Mucosa of descending colon (tissue), 3 donors: ENCODE measurements at regions not wholly inside any gene's neighbourhood (a gene's known extent, or its start where the extent isn't known, plus 50 kb on each side); places are given as distances from the start of the nearest gene placed in this dataset.
"Not testable (repeated sequence)": the region's sequence is repeated elsewhere in the genome, so short reads cannot be mapped to it uniquely, and the experiment has no call there.

Experiments used
- ATAC-seq: fragments of 200-7000 bp; cut with Tn5 transposase; one replicate; pipeline ENCODE4 v1.9.1; 2020; ENCODE audit warnings: mild to moderate bottlenecking, moderate library complexity
- DNase-seq, 3 donors: peaks; one replicate each; pipeline ENCODE4 v3.0.0-alpha.2; 2020
- H3K36me3 ChIP-seq: fragments of 200-600 bp; one replicate; pipeline ENCODE4 v1.8.0; 2021; ENCODE audit warnings: low read depth, mild to moderate bottlenecking
- H3K4me1 ChIP-seq: fragments of 200-600 bp; one replicate; pipeline ENCODE4 v1.8.0; 2021; ENCODE audit warnings: low read depth, mild to moderate bottlenecking
- H3K4me3 ChIP-seq: fragments of 200-600 bp; one replicate; pipeline ENCODE4 v1.8.0; 2021; ENCODE audit warnings: mild to moderate bottlenecking
- H3K9me3 ChIP-seq: fragments of 200-600 bp; one replicate; pipeline ENCODE4 v1.8.0; 2021; ENCODE audit warnings: mild to moderate bottlenecking
- CTCF ChIP-seq: fragments of 200-600 bp; IDR thresholded peaks from one replicate; pipeline ENCODE4 v1.8.0; 2022; ENCODE audit warnings: antibody characterized with exemption, mild to moderate bottlenecking
- intact Hi-C, 2 donors: fragments of 100-400 bp; cut with DNase I in 1 of 2; cut with micrococcal nuclease in 1 of 2; formaldehyde crosslinking; loops; one replicate each; pipeline versions ENCODE4 v1.11.0 to v1.11.1; 2022; cut with DNase I, micrococcal nuclease
- donor health status: DM: no; HTN: no; CAD: no; lungs with moderate emphysema.
- donor health status: DM: no; HTN: no; CAD: no.
- donor health status: DM: no; HTN: yes; CAD: no.

- no peaks in the 10 kb centered on the region for H3K9me3 ChIP-seq
- no peak overlapping the region for H3K4me3 ChIP-seq
- H3K36me3 ChIP-seq = no peaks in the 10 kb centered on the region
- peaks cover 5% of the 10 kb centered on the region for H3K4me1 ChIP-seq
- TF ChIP-seq CTCF = no peak
- ATAC-seq (no peak), DNase-seq (no peak)
- intact Hi-C loops = no loop called here
These were observed 63.0 kb upstream of the BCL2L14 start for GRCh38 chr12:12007713-12008231.

- Histone ChIP-seq H3K4me3 (no peak overlapping the region), H3K36me3 (no peaks in the 10 kb centered on the region), H3K4me1 (peaks cover 5% of the 10 kb centered on the region), H3K9me3 (no peaks in the 10 kb centered on the region)
- no peak for TF ChIP-seq CTCF
- intact Hi-C loops = no loop called here
- DNase-seq (no peak), ATAC-seq (no peak)
These were observed 62.4 kb upstream of the BCL2L14 start for GRCh38 chr12:12008232-12008850.

- H3K4me1 ChIP-seq = peaks cover 5% of the 10 kb centered on the region
- intact Hi-C loops = no loop called here
- H3K36me3 ChIP-seq = no peaks in the 10 kb centered on the region
- ATAC-seq (peak; percentile 41), DNase-seq (peak in 2 of 3 donors; percentile 31 to 68)
- no peak overlapping the region for H3K4me3 ChIP-seq
- H3K9me3 ChIP-seq = no peaks in the 10 kb centered on the region
- no peak for TF ChIP-seq CTCF
These were observed 61.7 kb upstream of the BCL2L14 start for GRCh38 chr12:12008931-12009611.

- ATAC-seq, intact Hi-C loops, DNase-seq, H3K4me1 ChIP-seq, H3K36me3 ChIP-seq, H3K4me3 ChIP-seq, H3K9me3 ChIP-seq: not testable (repeated sequence)
These were observed 60.9 kb upstream of the BCL2L14 start for GRCh38 chr12:12009749-12010276.

GRCh38 chr12:12010277-12011039 lies 60.3 kb upstream of the BCL2L14 start:
- no peaks in the 10 kb centered on the region for H3K9me3 ChIP-seq
- TF ChIP-seq CTCF = no peak
- no peaks in the 10 kb centered on the region for H3K36me3 ChIP-seq
- ATAC-seq = peak; percentile 60
- DNase-seq = peak; percentile 38 to 73 (median 43)
- intact Hi-C loops = no loop called here
- H3K4me3 ChIP-seq = no peak overlapping the region
- H3K4me1 ChIP-seq = peaks cover 5% of the 10 kb centered on the region

GRCh38 chr12:12011880-12012260 lies 58.9 kb upstream of the BCL2L14 start:
- peaks cover 5% of the 10 kb centered on the region for H3K4me1 ChIP-seq
- ATAC-seq (no peak), DNase-seq (no peak)
- no peak for TF ChIP-seq CTCF
- intact Hi-C loops = no loop called here
- H3K9me3 ChIP-seq = no peaks in the 10 kb centered on the region
- no peak overlapping the region for H3K4me3 ChIP-seq
- H3K36me3 ChIP-seq = no peaks in the 10 kb centered on the region
